ENCODE measurements at regions not wholly inside any gene's neighbourhood (a gene's known extent, or its start where the extent isn't known, plus 50 kb on each side); places are given as distances from the start of the nearest gene placed in this dataset.
"Not testable (repeated sequence)": the region's sequence is repeated elsewhere in the genome, so short reads cannot be mapped to it uniquely, and the experiment has no call there.

GRCh38 chr3:81336470-81336869 lies 425.0 kb downstream of the GBE1 start (continued):
- no peak for TF ChIP-seq STAG1 (CRISPR knock-in tag; IDR thresholded peaks at IDR 0.05; ENCODE audit: borderline replicate concordance)
- no peak for TF ChIP-seq TSC22D4 (tag; IDR thresholded peaks at IDR 0.05)
- no peak for TF ChIP-seq RBM39 (optimal IDR thresholded peaks at IDR 0.05; ENCODE audit: low read depth, low read length)

GRCh38 chr3:81329835-81330234 lies 431.6 kb downstream of the GBE1 start:
- not testable (repeated sequence) for FAIRE-seq; BruUV-seq (replicated peaks)

GRCh38 chr3:81326245-81326644 lies 435.2 kb downstream of the GBE1 start:
- no peak overlapping the region for H2AFZ ChIP-seq (ENCODE audit: low read depth, low read length)
- ChIA-PET CTCF (ENCODE audit: low intra/inter-chr PET ratio) (no interaction called here), POLR2A (no interaction called here)
- H3K4me3 ChIP-seq, result no peak overlapping the region
- in situ Hi-C loops (cut with MboI) (no loop called here), intact Hi-C loops (cut with micrococcal nuclease) (no loop called here)
- H4K20me1 ChIP-seq (replicated peaks; ENCODE audit: control insufficient read depth, insufficient read depth, low read length), result no peaks in the 10 kb centered on the region
- no peak overlapping the region for H3K9ac ChIP-seq (ENCODE audit: insufficient read depth in 1 of 2, low read depth in 2 of 2, low read length in 2 of 2)
- H3K9me1 ChIP-seq (ENCODE audit: control insufficient read depth, insufficient read depth, low read length), result no peaks in the 10 kb centered on the region
- DNase-seq (ENCODE audit: extremely low read depth in 1 of 4, low spot score in 3 of 4) (no peak), ATAC-seq (no peak), FAIRE-seq (no peak)
- no peaks in the 10 kb centered on the region for H3K4me1 ChIP-seq (replicated peaks in 1 of 2; ENCODE audit: control insufficient read depth in 2 of 2, insufficient read depth in 2 of 2, low read length in 2 of 2)
- H3K79me2 ChIP-seq (ENCODE audit: control insufficient read depth, insufficient read depth, low read length), result no peaks in the 10 kb centered on the region
- H3K9me3 ChIP-seq (replicated peaks; ENCODE audit: control insufficient read depth, insufficient read depth, low read depth, low read length), result no peaks in the 10 kb centered on the region
- 0% methylated on average over 8 of the region's 8 CpGs for WGBS (ENCODE audit: insufficient coverage, low coverage, missing lambda C conversion rate)
- H3K27me3 ChIP-seq (ENCODE audit: control insufficient read depth in 2 of 2, insufficient read depth in 2 of 2, low read length in 2 of 2), result no peaks in the 10 kb centered on the region
- no peak overlapping the region for H3K4me2 ChIP-seq (ENCODE audit: insufficient read depth, low read length)
- no peak for TF ChIP-seq RFX5 (IDR thresholded peaks at IDR 0.05; ENCODE audit: low read depth, low read length)
- TF ChIP-seq NR2C1 (IDR thresholded peaks at IDR 0.05), result no peak
- TF ChIP-seq NR2C1 (tag; IDR thresholded peaks at IDR 0.05), result no peak
- no peak for TF ChIP-seq TEAD2 (tag; IDR thresholded peaks at IDR 0.05)
- TF ChIP-seq CTBP1 (IDR thresholded peaks at IDR 0.05; ENCODE audit: borderline replicate concordance), result no peak
- H3K36me3 ChIP-seq (ENCODE audit: control insufficient read depth, insufficient read depth, low read length), result no peaks in the 10 kb centered on the region
- no peak overlapping the region for H3K27ac ChIP-seq (ENCODE audit: extremely low read depth, low read depth, low read length)
- no TSS peak for BruUV-seq (replicated peaks)

More at GRCh38 chr3:81329835-81330234, 431.6 kb downstream of the GBE1 start:
- intact Hi-C loops (cut with micrococcal nuclease); H3K9me3 ChIP-seq (replicated peaks; ENCODE audit: control insufficient read depth, insufficient read depth, low read depth, low read length); H4K20me1 ChIP-seq (replicated peaks; ENCODE audit: control insufficient read depth, insufficient read depth, low read length); H3K36me3 ChIP-seq (ENCODE audit: control insufficient read depth, insufficient read depth, low read length); in situ Hi-C loops (cut with MboI); H3K4me3 ChIP-seq; H3K4me2 ChIP-seq (ENCODE audit: insufficient read depth, low read length); ATAC-seq; H2AFZ ChIP-seq (ENCODE audit: low read depth, low read length); POLR2A ChIA-PET; DNase-seq (ENCODE audit: extremely low read depth in 1 of 4, low spot score in 3 of 4); CTCF ChIA-PET (ENCODE audit: low intra/inter-chr PET ratio); H3K27ac ChIP-seq (ENCODE audit: extremely low read depth, low read depth, low read length); H3K27me3 ChIP-seq (ENCODE audit: control insufficient read depth in 2 of 2, insufficient read depth in 2 of 2, low read length in 2 of 2); H3K4me1 ChIP-seq (replicated peaks in 1 of 2; ENCODE audit: control insufficient read depth in 2 of 2, insufficient read depth in 2 of 2, low read length in 2 of 2); H3K79me2 ChIP-seq (ENCODE audit: control insufficient read depth, insufficient read depth, low read length); H3K9me1 ChIP-seq (ENCODE audit: control insufficient read depth, insufficient read depth, low read length); H3K9ac ChIP-seq (ENCODE audit: insufficient read depth in 1 of 2, low read depth in 2 of 2, low read length in 2 of 2): not testable (repeated sequence)
- WGBS (ENCODE audit: insufficient coverage, low coverage, missing lambda C conversion rate), result 5% methylated on average over 4 of the region's 7 CpGs

Data from K562 (cell line).